ENCODE measurements at regions not wholly inside any gene's neighbourhood (a gene's known extent, or its start where the extent isn't known, plus 50 kb on each side); places are given as distances from the start of the nearest gene placed in this dataset.
A peak's percentile ranks its signal among the peaks of the same experiment; 100 is the strongest.
"Not testable (repeated sequence)": the region's sequence is repeated elsewhere in the genome, so short reads cannot be mapped to it uniquely, and the experiment has no call there.

DNA sequence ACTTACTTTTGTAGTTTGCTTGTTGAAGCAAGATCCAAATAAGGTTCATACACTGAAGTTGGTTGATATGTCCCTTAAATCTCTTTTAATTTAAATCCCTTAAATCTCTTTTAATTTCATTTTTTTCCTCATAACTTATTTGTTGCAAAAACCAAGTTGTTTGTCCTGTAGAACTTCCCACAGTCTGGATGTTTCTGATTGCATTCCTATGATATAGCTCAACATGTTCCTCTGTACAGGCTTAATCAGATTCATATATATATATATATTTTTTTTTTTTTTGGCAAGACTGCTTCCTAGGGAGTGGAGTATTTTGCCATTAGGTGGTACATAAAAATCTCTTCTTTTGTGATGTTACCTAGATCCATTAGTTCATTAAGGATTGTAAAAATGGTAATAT, 174.9 kb upstream of the MKLN1 start:
- DNase-seq: no peak

DNA sequence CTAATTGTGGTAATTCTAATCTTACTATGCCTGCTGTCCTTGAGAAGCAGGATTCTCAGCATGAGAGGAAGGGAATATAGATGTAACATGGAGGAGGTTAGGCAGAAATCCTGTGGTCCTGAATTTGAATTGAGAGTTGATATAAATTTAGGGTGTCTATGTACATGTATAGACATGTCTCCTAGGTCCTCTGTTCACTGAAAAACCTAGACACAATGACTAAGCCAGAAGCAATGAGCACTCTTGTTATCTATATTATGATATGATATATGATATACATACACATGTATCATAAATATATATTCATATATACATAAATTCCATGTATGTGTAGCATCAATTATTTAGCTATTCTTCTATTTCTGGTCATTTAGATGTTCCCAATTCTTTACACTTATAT, 173.3 kb upstream of the MKLN1 start:
- DNase-seq: no peak

DNA sequence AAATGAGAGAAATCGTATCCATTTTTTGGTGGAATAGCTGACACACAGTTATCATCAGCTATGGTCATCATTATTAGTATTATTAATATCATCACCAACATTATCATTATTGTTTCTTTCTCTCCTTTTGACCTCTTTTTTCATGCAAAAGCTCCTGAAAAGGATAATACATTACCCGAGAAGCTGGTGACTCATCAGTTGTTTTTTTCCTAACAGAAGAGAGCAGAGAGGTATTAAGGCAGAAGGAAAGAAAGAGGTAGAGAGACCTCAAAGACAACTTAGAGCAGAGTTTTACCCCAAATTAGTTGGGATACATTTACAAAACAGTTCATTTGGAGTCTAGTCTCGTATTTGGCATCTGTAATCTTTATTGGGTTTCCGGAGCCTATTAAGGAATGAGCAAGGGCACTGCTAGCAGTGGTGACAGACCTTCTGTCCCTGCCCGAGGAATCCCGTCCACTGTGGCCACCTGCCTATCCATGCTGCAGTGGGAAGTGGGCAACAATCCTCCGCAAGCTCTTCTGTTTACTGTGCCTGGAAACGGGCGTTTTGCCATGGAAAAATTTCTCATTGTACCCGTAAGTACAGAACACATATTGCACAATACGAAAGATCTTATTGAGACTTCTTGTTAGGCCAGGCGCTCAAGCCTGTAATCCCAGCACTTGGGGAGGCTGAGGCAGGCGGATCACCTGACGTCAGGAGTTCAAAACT, 170.0 kb upstream of the MKLN1 start:
- no peak for DNase-seq

DNA sequence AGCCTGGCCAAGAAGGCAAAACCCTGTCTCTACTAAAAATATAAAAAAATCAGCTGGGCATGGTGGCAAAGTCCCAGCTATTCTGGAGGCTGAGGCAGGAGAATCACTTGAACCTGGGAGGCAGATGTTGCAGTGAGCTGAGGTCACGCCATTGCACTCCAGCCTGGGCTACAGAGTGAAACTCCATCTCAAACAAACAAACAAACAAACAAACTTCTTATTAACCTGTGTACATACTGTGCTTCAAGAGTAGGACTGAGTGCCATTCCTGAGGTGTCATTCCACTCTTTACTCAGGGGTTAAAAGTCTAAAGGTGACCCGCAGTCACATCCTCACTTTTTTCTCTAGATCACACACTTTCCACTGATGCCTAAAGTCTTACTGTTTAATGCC, 169.4 kb upstream of the MKLN1 start:
- DNase-seq: not testable (repeated sequence)

DNA sequence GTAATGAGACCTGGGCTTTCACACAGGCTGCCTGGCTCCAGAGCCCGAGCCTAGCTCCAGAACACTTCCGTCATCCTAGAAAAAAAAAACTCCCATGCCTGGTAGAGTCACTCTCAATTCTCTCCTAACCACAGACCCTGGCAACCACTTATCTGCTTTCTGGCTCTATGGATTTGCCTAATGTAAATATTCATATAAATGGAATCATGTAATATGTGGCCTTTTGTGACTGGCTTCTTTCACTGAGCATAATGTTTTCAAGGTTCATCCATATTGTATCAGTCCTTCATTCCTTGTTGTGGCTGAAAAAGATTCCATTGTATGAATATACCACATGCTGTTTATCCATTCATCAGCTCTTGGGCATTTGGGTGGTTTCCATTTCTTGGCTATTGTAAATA, 167.7 kb upstream of the MKLN1 start:
- no peak for DNase-seq

DNA sequence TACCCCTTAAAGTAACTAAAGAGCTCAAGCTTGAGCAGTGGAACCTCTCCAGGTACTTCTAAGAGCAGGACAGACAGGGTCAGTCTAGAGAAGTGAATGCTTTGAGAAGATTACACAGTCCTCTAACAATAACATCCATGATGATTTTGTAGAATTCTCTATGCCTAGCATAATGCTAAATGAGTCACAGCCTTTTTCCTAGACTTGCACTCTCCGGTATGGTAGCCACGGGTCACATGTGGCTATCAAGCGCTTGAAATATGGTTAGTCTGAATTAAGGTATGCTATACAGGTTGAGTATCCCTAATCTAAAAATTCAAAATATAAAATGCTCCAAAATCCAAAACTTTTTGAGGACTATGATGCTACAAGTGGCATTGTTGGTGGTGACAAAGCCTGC, 166.6 kb upstream of the MKLN1 start:
- no peak for DNase-seq

DNA sequence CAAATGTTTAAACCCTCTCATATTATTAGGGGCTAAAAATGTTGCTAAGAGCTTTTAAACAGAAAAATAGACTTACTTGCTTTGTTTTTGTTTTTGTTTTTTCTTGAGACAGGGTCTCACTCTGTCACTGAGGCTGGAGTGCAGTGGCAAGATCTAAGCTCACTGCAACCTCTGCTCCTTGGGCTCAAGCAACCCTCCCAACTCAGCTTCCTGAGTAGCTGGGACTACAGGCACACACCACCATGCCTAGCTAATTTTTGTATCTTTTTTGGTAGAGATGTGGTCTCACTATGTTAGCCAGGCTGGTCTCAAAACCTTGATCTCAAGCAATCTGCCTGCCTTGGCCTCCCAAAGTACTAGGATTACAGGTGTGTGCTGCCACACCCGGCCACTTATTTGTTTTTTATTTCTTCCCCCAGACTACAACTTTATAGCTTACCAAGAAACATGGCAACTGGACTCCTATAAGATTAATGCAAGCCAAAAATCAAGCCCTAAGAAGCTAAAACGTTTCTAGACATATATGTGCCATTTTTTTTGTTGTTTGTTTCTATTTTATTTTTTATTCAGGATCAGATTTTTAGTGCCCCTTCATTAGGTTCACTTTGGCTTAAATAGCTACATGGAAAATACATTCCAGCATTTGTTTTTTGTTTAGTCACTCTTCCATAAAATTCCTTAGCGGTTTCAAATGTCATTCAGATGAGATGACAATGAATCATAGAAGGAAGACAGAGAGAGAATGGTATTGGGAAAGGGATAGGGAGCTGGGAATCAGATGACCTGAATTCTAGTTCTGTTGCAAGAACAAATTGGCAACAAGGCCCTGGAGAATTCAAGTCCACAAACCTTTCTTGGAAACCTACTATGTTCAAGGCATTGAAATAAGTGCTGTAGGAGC, 163.4 kb upstream of the MKLN1 start:
- DNase-seq: no peak

DNA sequence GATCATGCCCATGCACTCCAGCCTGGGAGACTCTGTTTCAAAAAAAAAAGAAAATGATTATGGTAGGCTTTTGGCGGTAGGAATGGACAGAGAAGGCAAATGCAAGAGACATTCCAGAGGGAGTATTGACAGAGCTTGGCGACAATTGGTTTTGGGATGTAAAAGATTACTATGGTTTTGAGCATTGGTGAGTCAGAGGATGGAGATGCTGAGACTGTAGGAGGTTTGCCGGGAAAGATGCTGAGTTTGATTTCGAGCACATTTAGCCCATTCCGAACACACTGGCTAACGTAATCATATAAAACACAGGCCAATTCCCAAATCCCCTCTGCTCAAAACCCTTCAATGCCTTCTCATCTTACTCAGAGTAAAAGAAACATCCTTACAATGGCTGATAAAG, 161.6 kb upstream of the MKLN1 start:
- DNase-seq: no peak

DNA sequence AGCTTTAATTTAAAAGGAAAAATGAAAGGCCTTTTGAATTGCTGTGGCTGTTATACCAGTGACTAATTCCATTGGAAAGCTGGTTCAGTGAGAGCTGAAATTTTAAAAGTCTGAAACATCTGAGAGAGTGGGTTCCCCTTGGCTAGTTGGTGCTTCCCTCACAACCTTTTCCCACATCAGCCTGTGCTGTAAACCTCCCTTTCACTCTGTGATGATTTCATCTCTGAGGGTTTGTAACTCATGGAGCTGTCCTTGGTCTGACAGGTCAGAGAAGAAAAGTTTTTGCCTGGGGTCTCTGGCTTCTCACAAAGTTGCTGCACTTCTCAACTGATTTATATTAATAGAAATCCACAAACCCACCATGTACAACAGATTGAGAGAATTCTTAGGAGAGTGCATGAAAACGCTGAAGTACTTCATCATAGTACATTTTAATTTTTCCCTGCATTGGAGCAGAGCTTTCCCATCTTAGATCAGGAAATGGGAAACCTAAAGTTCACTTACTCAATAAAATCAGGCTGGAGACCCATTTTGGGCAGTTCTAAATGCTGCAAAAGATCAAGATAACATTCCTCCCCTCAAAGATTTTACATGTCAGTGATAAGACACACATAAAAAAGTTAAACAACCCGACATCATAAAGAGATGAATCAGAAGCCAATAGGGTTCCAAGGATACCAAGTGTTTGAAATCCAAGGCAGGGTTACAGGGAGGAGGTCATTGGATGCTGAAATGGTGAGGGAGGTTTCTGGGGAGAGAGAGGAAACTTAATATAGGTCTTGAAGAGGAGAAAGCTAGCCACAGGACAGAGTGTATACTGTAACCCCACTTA, 157.0 kb upstream of the MKLN1 start:
- DNase-seq: no peak

DNA sequence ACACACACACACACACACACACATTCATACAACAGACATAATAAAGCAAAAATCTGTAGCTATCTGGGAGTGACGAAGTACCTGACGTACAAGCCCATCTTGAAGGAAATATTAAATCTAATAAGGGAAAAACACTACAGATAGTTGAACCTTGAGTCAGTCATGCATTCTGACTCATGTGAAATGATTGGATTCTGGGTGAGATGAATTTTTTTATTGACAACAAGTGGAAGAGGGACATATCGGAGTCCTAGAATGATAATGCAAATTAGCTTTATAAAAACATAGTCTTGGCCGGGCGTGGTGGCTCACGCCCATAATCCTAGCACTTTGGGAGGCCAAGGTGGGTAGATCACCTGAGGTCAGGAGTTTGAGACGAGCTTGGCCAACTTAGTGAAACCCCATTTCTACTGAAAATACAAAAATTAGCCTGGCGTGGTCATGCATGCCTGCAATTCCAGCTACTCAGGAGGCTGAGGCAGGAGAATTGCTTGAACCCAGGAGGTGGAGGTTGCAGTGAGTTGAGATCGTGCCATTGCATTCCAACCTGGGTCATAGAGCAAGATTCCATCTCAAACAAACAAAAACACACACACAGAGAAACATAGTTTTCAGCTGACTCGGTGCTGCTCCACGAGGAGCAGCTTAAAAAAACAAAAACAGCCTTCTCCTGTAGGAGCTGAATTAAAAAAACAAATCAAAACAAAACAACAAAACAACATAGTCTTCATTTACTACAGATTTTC, 154.4 kb upstream of the MKLN1 start:
- no peak for DNase-seq

DNA sequence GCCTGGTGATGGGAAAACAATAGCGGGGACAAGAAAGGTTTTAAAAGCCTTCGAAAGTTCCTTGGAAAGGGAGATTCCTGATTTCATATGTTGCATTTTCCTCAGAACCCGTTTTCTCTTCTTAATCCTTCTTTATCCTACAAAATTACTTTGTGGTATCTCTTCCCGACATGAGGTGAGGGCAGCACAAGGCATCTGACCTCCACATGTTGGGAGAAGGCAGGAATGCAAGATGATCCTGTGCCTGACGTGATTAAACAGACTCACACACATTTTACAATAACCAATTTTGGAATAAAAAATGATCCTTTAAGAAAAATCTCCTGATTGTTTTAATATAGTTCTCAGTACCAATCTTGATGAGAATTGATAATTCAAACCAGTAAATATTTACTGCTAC, 153.3 kb upstream of the MKLN1 start:
- DNase-seq: no peak

DNA sequence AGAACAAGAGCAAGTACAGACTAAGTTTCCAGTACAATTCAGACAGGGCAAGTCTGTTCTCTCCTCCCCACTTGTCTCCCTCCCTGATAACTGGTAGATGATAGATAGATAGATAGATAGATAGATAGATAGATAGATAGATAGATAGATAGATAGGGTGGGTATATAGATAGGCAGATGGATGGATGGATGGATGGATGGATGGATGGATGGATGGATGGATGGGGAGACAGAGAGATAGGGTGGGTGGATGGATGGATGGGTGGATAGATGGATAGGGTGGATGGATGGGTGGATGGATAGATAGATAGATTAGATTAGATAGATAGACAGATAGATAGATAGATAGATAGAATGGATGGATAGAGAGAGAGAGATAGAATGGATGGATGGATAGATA, 152.8 kb upstream of the MKLN1 start:
- no peak for DNase-seq

DNA sequence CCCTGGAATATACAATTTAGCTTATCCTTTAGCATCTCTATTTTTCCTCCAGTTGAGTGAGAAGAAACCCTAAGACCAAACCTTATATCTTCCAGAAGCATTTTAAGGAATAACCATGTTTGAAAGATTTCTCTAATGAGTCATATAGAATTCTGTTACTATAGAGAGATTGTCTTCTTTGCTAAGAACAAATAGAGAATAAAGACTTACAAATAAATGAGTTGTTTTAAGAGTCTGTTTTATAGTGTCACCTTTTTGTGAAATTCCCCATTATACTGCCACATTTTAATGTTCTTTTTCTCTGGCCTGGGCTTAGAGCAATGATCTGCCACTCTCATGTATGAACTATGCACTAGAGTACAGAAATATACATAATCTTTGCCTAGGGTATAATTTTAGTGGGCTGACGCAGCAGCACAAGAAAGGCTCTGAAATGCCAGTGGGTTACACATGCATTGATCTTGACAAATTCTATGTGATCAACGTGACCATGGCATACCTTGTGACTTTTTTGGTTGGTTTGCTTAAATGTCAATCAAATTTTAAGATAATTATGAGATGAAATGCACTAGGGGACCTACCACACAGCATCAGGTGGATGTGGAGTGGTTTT, 145.1 kb upstream of the MKLN1 start:
- no peak for DNase-seq

DNA sequence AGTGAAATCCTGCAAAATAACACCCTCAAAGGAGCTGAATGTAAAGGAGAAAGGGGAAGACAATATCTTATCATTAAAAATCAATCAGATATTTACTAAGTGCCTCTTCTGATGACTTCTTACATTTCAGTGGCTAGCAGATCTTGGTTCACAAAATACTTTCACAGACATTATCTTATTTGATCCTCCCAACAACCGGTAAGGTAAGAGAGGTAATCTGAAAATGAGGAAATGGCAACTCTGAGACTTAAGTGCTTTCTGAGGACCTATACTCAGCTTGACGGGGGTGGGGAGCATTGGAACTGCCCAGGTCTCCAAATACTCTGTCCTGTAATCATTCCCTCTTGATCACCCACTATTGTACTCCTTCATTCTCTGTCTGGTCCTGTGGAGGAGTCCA, 144.6 kb upstream of the MKLN1 start:
- no peak for DNase-seq

DNA sequence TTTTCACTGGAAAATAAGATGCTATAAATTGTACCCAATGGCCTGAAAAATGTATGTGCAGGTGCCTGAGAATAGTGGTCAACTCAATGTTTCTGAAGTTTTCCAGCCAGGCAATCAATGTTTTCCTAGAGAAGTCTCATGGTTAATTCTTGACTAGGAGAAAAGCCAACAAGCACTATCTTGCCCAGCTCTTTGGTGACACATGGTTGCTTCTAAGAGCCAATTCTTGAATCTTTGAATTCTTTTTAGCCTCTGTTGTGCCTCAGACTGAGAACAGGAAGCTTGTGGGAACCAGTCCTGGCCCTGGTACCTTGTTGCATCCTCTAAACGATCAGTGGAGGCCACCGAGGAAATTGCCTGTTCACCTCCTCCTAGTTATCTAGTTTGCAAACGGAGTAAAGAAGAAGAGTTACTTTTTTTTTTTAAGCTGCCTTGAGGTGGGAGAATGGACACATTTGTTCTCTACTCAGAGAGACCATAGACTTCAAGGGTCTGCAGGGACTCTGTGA, 144.0 kb upstream of the MKLN1 start:
- DNase-seq: no peak

DNA sequence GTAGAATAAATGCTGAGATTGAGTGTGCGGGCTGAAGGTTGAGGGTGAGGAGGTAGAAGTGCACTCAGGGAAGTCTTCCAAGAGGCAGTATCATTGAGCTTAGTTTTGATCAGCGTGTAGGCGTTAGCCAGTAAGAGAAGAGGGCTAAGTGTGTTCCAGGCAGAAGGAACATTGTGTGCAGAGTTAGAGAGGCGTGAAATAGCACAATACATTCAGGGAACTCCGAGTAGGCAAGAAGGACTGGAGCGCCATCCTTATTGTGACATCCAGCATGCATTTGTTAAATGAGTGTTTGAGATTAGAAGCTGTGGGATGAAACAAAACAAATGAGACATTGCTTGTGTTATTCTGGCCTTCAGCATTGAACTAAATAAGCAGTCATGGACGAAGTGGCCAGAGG, 140.9 kb upstream of the MKLN1 start:
- DNase-seq: no peak

DNA sequence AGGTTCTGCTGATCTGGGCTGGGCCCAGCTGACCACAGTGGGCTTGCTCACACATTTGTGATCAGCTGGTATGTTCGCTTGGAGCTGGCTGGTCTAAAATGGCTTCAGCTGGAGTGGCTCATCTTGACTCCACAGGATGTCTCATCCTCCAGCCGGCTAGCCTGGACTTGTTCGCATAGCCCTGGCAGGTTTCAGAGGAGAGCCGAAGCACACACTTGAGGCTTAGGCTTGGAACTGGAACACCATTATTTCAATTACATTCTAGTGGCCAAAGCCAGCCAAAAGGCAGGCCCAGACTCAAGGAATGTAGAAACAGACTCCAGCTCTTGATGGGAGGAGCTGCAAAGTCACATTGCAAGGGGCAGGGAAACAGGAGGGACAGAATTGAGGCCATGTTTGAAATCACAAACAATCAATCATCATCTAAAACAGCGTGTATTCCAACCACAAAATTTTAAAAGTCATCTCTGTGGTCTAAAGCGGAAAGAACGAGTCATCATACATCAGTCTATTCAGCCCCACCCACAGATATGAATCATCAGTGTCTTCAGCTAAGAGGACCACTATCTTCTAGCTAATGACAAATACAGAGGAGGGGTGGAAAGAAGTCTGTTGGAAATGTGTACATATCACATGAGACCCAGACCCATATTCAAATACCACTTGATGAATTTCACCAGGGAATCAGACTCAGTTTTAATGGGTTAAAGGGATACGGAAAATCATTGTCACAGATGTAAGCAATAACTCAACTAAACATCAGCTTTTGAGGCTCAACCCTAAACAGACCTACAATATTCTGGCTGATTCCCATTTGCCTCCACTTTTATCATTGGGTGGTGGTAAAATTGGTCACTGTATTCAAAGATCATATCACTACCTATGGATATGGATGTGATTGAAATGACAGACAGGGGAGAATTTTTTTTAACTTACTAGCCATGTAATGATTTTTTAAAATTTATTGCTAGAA, 139.0 kb upstream of the MKLN1 start:
- peak; percentile 69 for DNase-seq

DNA sequence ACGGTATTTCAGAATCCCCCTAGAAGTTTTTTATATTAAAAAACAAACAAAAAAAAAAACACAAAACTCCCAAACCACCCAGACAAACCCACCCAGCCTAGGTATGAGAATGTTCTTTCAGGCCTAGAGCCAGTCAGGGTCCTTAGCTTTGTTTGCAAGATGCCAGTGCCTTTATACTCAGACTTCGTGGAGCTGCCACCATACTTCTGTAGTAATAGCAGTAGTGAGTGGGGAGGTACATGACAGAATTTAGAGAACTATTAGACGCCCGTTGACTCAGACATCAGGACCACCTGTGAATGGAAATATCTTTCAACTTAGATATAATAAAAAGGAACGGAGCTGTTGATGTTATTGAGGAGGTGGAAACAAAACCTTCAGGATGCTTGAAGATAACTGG, 138.2 kb upstream of the MKLN1 start:
- DNase-seq: no peak

DNA sequence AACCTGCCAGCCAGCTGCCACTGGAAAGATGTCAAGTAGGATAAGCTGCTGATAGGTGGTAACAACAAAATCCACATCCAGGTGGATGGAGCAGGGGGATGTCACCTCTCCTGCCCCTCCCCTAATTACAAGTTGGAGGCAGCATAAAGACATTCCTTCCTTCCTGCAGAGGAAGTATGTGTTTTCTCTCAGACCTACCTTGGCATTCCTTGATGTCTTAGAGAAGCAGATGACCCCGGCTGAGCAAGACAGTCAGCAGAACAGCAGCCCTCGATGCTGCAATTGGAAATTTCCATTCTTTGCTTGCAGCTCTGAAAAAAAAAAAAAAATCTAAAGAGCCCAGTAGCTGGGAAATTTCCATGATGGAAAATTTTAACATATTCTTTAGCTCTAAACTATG, 137.5 kb upstream of the MKLN1 start:
- DNase-seq: no peak

DNA sequence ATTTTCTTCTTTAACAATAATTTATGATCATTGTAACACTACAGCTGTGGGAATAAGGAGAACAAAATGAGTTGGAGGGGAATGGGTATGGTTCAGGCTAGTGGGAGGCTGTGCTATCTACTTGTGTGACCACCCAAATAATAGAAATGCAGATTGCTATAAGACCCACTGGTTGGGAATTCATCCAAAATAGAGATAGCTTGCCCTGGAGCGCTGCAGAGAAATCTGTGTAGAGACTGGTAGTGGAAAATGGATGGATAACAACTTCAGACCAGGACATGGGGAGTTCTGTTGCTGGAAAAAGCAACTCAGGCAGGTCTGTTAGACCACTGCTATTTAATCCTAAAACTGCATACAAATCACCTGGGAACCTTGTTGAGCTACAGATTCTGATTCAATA, 137.1 kb upstream of the MKLN1 start:
- DNase-seq: no peak

Data from SIG-M5 (cell line).